HG02938 (cell line): ENCODE measurements at regions not wholly inside any gene's neighbourhood (a gene's known extent, or its start where the extent isn't known, plus 50 kb on each side); places are given as distances from the start of the nearest gene placed in this dataset.
"Not testable (repeated sequence)": the region's sequence is repeated elsewhere in the genome, so short reads cannot be mapped to it uniquely, and the experiment has no call there.

Experiments
- ATAC-seq: cut with Tn5 transposase; IDR thresholded peaks from one replicate; pipeline ENCODE4 v1.9.1; 2021; ENCODE audit warnings: mild to moderate bottlenecking, moderate library complexity; ENCODE audit not compliant: unreplicated experiment

- ATAC-seq = no peak
Measured at GRCh38 chr13:68987585-68987984, 1120.0 kb upstream of the ATXN8OS start.

GRCh38 chr13:68984688-68985319, 1122.8 kb upstream of the ATXN8OS start:
- no peak for ATAC-seq

DNA sequence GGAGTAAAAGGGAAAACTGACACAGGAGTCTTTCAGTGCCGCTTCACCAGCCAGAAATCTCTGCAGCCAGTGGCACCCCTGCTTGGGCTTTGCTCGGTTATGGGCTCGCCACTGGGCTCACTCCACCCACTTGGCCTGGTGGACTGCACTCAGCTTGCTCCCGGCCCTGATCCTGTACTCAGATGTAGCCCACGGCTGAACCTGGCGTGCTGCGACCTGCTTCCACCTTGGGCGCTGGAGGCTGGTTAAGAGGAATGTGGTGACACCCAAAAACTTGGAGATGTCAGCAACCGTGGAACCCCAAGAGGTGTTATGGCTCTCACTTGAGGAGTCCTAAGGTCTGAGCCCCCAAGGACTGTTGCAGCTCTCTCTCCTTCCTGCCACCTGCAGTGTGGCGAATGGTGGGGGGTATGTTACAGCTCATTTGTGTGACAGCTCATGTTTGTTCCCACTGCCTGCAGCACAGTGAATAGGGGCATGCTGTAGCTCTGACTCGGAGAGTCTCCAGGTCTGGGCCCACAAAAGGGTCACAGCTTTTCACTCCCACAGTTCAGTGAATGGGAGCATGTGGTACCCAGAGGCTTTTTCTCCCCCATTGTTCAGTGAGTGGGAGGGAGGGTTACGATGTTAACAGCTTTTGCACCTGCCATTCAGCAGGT, 1124.5 kb upstream of the ATXN8OS start:
- no peak for ATAC-seq

DNA sequence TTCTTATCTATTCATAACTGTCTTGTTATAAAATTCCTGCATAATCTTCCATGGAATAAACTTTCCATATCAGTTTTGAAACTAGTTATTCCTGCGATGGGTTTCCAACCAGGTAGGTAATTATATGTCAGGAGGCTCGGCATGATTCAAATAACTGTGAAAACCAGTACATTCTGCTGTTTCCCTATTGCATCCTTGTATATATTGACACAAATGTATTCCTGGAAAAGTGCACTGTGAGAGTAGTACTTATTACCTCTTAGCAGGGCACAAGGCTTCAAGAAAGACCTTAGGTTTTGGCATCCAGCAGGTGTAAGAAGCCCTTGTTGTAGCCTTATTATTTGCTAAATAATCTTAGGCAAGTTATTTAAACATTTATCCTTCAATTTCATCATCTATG, 1131.3 kb upstream of the ATXN8OS start:
- ATAC-seq = no peak

GRCh38 chr13:68970532-68970931, 1137.1 kb upstream of the ATXN8OS start:
- no peak for ATAC-seq

GRCh38 chr13:68948586-68948985, 1159.0 kb upstream of the ATXN8OS start:
- ATAC-seq = no peak

DNA sequence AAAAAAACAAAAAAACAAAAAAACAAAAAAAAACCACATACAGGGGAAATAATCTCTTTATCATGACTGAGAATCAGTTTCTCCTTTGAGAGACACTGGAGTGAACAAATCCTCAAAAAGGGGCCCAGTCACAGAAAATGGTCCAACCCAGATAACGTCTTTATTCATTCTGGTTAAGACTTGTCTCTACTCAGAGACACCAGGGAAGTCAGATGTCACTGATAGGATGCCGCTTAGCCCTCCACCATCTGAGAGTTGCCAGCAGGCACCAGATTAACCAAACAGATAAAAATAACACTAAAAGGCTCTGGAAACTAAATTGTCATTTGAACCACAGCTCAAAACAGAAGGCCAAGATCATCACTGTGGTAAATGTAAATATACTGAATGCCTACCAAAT, 1163.4 kb upstream of the ATXN8OS start:
- ATAC-seq = no peak

DNA sequence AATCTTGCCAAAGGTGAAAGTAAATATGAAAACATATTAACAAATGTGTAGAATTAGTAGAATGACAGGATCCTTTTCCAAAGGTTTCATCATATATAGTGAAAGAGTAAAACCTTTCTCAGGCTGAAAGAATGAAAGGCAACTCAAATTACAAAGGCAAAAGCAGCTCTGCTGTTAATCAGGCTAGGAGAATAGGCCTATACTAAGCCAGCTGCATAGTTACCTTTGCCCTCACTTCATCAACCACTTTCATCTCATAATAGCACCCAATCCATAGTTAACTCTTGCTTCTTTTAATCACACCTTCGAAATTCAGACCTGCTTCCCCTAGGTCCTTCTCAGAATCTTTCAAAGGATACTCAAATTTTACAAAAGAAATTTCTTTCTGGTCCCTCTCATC, 1167.6 kb upstream of the ATXN8OS start:
- ATAC-seq = no peak

- no peak for ATAC-seq
Measured at GRCh38 chr13:68938639-68939038, 1169.0 kb upstream of the ATXN8OS start.

- ATAC-seq = no peak
Measured at GRCh38 chr13:68929075-68929745, 1178.4 kb upstream of the ATXN8OS start.

DNA sequence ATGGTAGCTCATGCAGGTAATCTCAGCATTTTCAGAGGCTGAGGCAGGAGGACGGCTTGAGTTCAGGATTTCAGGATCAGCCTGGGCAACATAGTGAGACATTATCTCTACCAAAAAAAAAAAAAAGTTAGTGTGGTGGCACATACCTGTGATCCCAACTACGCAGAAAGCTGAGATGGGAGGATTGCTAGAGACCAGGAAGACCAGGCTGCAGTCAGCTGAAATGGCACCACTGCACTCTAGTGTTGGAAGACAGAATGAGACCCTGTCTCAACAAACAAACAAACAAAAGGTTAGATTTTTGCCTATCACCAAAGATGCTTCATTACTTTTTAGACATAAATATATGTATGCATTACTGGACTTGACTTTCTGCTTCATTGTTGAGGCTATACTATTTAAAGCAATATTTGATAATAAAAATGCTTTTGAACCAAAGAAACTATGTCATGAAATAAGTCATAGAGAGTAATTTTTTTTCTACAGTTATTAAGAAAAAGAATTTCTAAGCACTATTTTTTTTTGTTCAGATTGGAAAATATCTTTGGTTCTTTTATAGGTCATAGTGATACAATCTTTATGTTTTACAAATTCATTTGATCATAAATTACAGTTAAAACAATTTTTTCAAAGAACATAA, 1180.1 kb upstream of the ATXN8OS start:
- no peak for ATAC-seq

DNA sequence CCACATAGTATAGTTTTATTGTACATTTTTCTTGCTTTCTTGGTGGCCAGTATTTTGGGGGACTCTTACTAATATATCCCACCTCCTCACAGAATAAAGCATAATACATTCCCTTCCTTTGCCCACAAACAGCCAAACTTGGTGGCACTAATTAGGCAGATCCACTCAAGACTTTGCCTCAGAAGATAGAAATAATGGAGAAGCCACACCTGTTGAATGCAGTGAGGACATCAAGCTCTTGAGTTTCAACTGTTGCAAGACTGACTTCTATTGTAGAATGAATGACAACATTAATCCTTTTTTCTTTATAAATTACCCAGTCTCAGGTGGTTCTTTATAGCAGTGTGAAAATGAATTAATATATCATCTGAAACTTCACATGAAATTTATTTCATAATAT, 1183.6 kb upstream of the ATXN8OS start:
- ATAC-seq = no peak

DNA sequence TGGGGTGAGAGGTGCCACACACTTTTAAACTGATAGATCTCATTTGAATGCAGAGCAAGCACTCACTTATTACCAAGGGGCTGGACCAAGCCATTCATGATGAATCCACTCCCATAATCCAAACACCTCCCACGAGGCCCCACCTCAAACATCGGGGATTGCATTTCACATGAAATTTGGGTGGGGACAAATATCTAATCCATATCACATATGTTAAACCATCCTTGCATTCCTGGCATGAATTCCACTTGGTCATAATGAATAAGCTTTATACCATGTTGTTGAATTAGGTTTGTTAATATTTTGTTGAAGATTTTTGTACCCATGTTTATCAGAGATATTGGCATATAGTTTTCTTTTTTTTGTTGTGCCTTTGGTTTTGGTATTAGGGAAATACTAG, 1198.7 kb upstream of the ATXN8OS start:
- ATAC-seq = no peak

DNA sequence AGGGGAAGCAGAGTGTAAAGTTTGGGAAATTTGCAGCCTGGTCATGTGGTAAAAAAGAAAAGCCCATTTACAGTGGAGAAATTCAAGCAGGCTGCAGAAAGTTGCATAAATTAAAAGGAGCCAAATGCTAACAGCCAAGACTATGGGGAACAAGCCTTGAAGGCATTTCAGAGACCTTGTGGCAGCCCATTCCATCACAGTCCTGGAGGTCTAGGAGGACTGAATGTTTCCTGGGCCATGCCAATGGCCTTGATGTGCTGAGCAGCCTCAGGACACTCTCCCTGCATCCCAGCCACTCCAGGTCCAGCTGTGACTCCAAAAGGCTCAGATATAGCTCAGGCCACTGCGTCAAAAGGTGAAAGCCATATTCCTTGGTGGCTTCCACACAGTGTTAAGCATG, 1202.4 kb upstream of the ATXN8OS start:
- ATAC-seq = no peak

GRCh38 chr13:68897331-68897928, 1210.2 kb upstream of the ATXN8OS start:
- ATAC-seq = no peak

DNA sequence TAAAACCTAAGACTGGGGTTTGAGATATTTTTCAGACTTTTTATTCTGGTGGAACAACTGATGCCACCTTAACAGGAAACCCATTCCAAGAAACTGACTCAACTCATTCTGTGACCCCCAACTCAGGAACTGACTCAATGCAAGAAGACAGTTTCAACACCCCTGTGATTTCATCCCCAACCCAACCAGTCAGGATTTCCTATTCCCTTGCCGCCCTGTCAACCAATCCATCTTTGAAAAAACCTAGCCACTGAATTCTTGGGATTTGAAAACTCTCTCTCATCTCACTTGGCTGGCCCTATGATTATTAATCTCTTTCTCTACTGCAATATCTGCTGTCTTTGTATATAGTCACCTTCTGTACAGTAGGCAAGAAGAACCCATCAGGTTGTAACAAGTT, 1211.9 kb upstream of the ATXN8OS start:
- no peak for ATAC-seq

DNA sequence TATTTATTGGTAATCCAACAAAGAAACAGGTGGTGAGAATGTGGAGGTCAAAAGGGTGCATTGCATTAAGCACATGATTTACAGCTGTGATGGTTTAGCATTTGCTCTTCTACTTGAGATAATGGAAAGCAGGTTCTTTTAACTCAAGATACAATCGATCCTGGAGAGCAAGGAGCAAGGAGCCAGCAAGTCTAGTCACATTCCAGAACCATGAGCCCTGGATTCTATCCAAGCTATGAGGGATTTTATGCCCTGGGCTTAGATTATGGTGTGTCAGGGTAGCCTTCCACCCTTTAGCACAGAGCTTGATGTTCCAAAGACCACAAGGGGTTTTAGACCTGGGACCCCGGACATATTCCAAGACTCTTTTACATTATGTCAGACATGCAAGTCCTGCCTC, 1213.9 kb upstream of the ATXN8OS start:
- not testable (repeated sequence) for ATAC-seq

GRCh38 chr13:68892596-68892995, 1215.0 kb upstream of the ATXN8OS start:
- ATAC-seq = not testable (repeated sequence)

DNA sequence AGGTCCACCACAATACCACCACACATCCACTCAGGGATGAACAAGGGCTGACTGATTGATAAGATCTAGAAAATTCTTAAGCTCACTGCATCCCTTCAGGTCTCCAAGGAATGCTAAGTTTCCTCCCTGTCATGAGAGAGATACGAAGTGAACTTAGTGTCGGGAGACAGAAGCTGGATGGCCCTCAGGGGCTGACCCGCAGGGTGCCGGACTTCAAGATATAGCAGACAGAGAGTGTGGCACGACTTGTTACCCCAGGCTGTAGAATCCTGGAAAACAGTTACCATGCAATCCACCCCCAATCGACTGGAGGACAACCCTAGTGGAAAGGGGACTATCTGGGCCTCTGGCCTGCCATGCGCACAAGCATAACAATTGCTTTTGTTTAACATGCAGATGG, 1217.5 kb upstream of the ATXN8OS start:
- ATAC-seq = not testable (repeated sequence)

DNA sequence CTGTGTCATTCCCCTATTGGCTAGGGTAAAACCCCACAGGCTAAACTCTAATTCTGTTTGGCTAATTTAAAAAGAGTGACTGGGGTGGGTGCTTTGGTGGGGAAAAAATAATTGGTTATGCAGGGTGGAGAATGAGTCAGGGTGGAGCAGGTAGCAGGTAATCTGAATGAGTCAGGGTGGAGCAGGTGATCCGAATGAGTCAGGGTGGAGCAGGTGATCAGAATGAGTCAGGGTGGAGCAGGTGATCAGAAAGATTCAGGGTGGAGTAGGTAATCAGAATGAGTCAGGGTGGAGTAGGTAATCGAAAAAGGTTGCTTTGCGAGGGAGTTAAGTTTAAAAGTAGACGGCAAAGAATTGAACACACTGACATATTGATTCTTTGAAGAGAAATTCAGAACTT, 1218.8 kb upstream of the ATXN8OS start:
- no peak for ATAC-seq

- ATAC-seq = no peak
Measured at GRCh38 chr13:68872338-68872737, 1235.3 kb upstream of the ATXN8OS start.
